HG03520 (cell line): ENCODE measurements at regions not wholly inside any gene's neighbourhood (a gene's known extent, or its start where the extent isn't known, plus 50 kb on each side); places are given as distances from the start of the nearest gene placed in this dataset.

Source experiments
- ATAC-seq: cut with Tn5 transposase; IDR thresholded peaks from one replicate; pipeline ENCODE4 v1.9.1; 2021; ENCODE audit warnings: mild to moderate bottlenecking, moderate library complexity; ENCODE audit not compliant: unreplicated experiment

DNA sequence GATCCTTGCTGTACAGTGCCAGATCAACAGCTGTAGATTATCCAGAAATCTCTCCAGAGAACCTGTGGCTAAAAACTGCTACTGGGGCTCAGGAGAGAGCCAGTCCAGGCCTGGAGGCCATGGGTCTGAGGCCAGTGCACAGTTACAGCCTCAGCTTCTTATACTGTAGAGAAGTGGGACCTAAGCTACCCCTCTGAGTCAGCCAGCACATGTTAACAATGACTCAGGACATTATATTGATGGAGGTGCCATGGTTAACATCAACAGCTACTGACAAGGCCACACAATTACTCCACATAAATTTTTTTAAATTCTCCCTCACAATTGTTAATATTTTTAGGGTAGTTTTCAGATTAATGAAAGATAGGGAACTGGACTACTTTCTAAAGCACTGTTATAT lies 138.5 kb downstream of the RBM26 start:
- ATAC-seq, result no peak

- ATAC-seq, result peak; percentile 86
Measured at GRCh38 chr13:79258489-79258888, 147.6 kb downstream of the RBM26 start.

GRCh38 chr13:79246578-79246949 lies 159.5 kb downstream of the RBM26 start:
- no peak for ATAC-seq

- no peak for ATAC-seq
Measured at GRCh38 chr13:79245937-79246577, 160.0 kb downstream of the RBM26 start.

DNA sequence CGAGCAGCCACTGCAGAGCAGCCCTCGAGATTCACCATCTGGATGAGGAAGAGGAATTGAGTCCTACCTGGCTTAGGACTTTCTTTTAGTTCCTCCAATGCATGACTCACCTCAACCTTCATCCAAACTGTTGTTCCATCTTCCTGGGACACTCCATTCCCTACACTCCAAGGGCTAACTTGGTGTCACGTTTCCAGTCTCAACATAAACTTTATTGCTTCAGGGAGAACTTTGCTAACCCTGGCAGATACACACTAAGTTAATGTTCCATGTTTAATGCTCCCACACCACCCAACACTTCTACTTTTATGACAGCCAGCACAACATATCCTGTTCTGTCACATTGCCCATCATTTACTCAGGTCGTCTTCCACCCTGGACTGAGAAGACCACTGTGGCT lies 164.4 kb downstream of the RBM26 start:
- ATAC-seq, result no peak

DNA sequence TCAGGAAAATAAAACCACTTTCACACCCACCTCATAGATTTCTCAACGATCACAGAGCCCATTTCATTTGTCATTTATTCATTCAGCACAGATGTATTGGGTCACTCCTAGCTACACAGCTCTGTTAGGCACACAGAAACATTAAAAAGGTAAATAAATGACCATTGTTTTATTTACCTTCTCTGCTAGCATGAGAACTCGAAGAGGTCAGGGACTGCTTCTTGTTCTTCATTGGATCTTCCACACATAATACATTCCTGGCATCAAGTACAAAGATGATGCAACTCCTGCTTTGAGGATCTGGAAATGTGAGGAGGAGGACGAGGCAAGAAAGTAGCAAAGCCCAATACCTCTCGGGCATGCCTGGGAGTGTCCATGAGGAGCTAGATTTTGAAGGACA lies 168.1 kb downstream of the RBM26 start:
- no peak for ATAC-seq

DNA sequence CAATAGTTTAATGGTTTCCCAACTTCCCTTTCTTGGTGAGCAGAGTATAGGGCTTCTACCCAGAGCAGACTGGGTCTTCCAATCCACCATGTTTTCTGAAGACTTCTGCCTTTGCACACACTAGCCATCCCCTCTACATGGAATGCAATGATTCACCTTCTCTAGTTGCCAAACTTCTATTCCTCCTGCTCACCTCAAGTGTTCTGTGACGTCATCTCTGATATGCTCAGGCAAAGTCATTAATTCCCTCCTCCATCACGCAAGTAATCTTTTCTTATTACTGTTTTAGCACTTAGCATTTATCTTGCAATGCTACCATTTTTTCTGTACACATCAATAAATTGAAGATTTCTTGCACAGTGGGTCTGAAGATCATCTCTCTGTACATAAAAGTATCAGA lies 174.2 kb downstream of the RBM26 start:
- no peak for ATAC-seq

DNA sequence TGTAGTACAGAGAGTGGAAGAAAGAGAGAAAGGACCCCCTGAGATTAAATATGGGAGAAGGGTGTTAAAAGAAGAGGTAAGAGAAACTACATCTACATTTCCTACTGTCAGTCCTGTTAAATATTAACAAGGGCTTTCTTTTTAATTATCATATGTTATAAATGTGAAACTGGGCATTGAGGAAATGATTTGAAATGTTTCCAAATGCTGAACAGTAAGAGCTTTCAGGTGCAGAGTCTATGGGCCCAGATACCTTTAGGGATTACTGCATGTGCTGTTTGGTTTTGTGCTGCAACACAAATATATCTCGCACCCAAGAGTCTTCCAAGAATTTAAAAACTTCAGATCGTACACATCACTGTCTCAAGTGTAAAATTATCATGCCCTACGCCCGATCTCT lies 176.3 kb downstream of the RBM26 start:
- ATAC-seq, result no peak

- no peak for ATAC-seq
Measured at GRCh38 chr13:79228972-79229371, 177.1 kb downstream of the RBM26 start.

- peak; percentile 87 for ATAC-seq
Measured at GRCh38 chr13:79227418-79227817, 178.6 kb downstream of the RBM26 start.

GRCh38 chr13:79226938-79227337 lies 179.1 kb downstream of the RBM26 start:
- peak; percentile 24 for ATAC-seq

DNA sequence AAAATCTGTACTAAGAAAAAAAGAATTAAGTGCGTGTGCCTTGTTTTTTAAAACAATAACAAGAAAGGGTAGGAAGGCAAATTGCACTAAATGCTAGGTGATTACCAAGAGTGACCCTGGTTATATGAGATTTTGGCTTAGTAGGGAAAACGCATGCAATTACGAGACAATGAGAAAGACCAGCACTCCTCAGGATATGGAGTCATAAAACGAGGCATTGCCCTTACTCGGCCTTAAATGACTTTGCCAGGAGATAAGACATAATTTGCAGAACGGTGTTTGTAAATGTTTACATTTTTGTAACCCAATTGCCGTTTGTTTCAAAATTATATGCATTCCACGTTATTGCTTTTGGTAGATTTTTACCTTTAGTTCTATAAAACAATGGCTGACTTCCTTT lies 179.8 kb downstream of the RBM26 start:
- ATAC-seq, result no peak

GRCh38 chr13:79225487-79226232 lies 180.4 kb downstream of the RBM26 start:
- no peak for ATAC-seq

DNA sequence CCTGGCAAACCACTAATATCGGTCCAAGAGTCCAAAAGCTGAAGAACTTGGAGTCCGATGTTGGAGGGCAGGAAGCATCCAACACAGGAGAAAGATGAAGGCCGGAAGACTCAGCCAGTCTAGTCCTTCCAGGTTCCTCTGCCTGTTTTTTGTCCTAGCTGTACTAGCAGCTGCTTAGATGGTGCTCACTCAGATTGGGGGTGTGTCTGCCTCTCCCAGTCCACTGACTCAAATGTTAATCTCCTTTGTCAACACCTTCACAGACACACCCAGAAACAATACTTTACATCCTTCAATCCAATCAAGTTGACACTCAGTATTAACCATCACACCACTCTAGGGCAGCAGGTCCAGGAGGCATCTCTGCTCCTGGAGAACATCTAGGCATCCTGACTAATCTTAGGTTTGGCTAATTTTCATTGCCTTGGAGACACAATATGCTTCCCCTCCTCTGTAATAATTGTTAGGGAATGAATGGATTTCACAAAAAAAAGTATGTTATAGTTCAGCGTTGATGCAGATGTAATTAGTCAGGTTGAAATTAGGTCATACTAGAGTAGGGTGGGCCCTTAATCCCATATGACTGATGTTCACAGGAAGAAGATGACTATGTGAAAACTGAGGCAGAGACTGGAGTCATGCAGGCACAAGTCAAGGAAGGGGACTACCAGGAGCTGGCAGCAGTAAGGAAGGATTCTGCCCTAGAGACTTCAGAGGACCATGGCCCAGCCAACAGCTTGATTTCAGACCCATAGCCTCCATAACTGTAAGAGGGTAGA lies 183.4 kb downstream of the RBM26 start:
- ATAC-seq, result no peak

DNA sequence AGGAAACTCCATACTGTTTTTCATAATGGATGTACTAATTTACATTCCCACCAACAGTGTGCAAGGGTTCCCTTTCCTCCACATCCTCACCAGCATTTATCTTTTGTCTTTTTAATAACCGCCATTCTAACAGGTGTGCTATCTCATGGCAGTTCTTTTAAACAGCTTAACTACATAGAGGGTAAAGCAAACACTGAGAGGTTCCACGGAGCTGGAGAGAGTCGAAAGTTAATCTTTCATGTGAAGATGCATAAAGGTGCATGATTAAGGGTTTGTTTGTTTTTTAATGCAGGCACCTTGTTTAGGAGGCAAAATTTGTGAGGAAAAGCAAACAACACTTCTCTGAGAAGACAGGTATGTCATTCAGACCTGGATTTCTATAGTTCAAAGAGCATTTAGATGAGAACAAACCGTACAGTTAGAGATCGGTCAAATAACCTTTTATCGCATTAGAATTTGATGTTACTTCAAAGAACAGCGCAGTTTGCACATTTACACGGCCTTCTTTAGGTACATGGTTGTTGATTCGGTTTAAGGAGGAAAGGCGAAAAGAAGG lies 193.9 kb downstream of the RBM26 start:
- no peak for ATAC-seq

DNA sequence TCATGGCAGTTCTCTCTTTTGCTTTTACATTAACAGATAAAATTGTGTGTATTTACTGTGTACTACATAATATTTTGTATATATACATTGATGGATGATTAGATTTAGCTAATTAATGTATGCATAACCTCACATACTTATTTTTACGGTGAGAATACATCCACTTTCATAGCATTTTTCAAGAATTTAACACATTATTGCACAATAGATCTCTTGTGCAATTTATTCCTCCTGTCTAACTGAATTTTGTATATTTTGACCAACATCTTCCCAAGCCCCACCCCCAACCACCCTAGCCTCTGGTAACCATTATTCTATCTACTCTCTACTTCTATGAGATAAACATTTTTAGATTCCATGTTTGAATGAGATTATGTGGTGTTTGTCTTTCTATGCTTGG lies 194.7 kb downstream of the RBM26 start:
- no peak for ATAC-seq

- no peak for ATAC-seq
Measured at GRCh38 chr13:79197933-79198332, 208.1 kb downstream of the RBM26 start.

- no peak for ATAC-seq
Measured at GRCh38 chr13:79196843-79197242, 209.2 kb downstream of the RBM26 start.

- no peak for ATAC-seq
Measured at GRCh38 chr13:79196366-79196765, 209.7 kb downstream of the RBM26 start.

- ATAC-seq, result peak; percentile 33
Measured at GRCh38 chr13:79194727-79195126, 211.3 kb downstream of the RBM26 start.

GRCh38 chr13:79194272-79194671 lies 211.8 kb downstream of the RBM26 start:
- ATAC-seq, result peak; percentile 92

- no peak for ATAC-seq
Measured at GRCh38 chr13:79191501-79191900, 214.6 kb downstream of the RBM26 start.
